ENCODE measurements at regions not wholly inside any gene's neighbourhood (a gene's known extent, or its start where the extent isn't known, plus 50 kb on each side); places are given as distances from the start of the nearest gene placed in this dataset.

DNA sequence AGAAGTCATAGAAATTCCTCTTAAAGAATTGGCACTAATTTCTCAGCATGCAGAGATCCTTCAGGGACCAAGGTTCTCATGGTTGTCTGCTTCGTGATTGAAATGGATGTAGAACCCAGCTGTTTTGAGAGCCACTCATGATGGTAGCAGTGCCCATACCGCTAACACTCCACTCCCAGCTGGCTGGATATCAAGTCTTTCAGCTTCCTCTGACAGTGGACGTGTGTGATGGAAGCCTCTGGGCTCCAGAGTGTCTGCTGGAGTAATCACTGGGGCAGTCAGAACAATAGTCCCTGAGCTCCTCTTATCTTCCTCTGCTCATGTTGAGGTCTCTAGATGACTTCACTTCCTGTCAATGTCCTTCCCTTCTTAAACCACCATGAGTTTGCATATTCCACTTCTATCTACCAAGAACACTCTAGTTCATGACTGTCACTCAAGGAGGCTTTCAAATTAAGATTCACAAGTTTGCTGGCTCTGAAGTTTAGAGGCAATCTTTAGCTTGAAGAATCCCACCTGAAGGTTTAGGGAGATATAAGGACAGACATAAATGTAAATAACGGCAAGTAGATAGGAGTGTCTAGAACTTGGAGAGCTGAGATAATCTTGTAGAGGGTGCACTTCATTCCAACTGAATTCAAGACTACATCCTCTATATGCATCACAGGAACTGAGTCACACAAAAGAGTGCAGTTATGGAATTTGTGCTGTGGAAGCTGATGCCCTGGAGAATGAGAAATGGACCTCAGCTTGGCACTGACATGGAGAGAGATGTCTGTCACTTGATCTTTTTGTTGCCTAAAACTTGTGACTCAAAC, 64.5 kb upstream of the WDR1 start:
- no TSS peak for BruUV-seq (replicated peaks)
- Mint-ChIP-seq H3K27me3 (ENCODE audit: insufficient read depth, unreplicated experiment) (no peaks in the 10 kb centered on the region), H3K4me3 (ENCODE audit: unreplicated experiment) (no peak overlapping the region), H3K9me3 (ENCODE audit: unreplicated experiment) (no peaks in the 10 kb centered on the region), H3K36me3 (ENCODE audit: insufficient read depth, unreplicated experiment) (no peaks in the 10 kb centered on the region), H3K4me1 (ENCODE audit: insufficient read depth, unreplicated experiment) (no peaks in the 10 kb centered on the region), H3K27ac (ENCODE audit: low read depth, unreplicated experiment) (no peak overlapping the region)
- DNase-seq (ENCODE audit: unreplicated experiment) = peak; percentile 14
- intact Hi-C loops (cut with micrococcal nuclease) = no loop called here
- TF ChIP-seq, protein P1, sequence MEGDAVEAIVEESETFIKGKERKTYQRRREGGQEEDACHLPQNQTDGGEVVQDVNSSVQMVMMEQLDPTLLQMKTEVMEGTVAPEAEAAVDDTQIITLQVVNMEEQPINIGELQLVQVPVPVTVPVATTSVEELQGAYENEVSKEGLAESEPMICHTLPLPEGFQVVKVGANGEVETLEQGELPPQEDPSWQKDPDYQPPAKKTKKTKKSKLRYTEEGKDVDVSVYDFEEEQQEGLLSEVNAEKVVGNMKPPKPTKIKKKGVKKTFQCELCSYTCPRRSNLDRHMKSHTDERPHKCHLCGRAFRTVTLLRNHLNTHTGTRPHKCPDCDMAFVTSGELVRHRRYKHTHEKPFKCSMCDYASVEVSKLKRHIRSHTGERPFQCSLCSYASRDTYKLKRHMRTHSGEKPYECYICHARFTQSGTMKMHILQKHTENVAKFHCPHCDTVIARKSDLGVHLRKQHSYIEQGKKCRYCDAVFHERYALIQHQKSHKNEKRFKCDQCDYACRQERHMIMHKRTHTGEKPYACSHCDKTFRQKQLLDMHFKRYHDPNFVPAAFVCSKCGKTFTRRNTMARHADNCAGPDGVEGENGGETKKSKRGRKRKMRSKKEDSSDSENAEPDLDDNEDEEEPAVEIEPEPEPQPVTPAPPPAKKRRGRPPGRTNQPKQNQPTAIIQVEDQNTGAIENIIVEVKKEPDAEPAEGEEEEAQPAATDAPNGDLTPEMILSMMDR (IDR thresholded peaks at IDR 0.05; ENCODE audit: unreplicated experiment) = no peak
- CTCF ChIA-PET = interaction anchor here (0.6 to 2.4 kb wide), 3 partner anchors 7 to 197 kb away, joined by 5 to 13 read pairs (median 7); no protein-coding TSS in a partner anchor
- POLR2A ChIA-PET = interaction anchor here (0.6 to 1.1 kb wide), 2 partner anchors 8 to 357 kb away, joined by 3 read pairs; no protein-coding TSS in a partner anchor

DNA sequence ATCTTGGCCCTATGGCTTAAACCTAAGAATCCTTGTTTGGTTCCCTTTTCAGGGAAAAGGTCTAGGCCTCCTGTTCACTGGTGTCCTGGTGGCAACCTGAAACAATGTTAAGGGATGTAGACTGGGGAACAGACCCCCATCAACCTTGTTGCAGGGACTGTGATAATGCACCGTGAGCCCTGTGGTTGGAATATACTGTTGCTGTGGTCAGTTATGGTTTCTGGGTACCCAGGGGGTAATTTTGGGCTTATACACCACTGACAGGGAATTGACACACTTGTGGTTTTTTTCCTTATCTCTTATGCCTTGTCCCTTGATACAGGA, 64.0 kb upstream of the WDR1 start:
- TF ChIP-seq, protein P1 (IDR thresholded peaks at IDR 0.05; ENCODE audit: unreplicated experiment) = no peak
- Mint-ChIP-seq H3K9me3 (ENCODE audit: unreplicated experiment) (no peaks in the 10 kb centered on the region), H3K27me3 (ENCODE audit: insufficient read depth, unreplicated experiment) (no peaks in the 10 kb centered on the region), H3K4me3 (ENCODE audit: unreplicated experiment) (no peak overlapping the region), H3K27ac (ENCODE audit: low read depth, unreplicated experiment) (no peak overlapping the region), H3K36me3 (ENCODE audit: insufficient read depth, unreplicated experiment) (no peaks in the 10 kb centered on the region), H3K4me1 (ENCODE audit: insufficient read depth, unreplicated experiment) (no peaks in the 10 kb centered on the region)
- ChIA-PET POLR2A (interaction anchor here (0.6 kb wide), 1 partner anchor 358 kb away, joined by 3 read pairs; no protein-coding TSS in a partner anchor), CTCF (interaction anchor here (2.4 kb wide), 1 partner anchor 15 kb away, joined by 13 read pairs; no protein-coding TSS in a partner anchor)
- BruUV-seq (replicated peaks) = no TSS peak
- DNase-seq (ENCODE audit: unreplicated experiment) = no peak
- intact Hi-C loops (cut with micrococcal nuclease) = no loop called here

GRCh38 chr4:10179957-10180602, 63.5 kb upstream of the WDR1 start:
- no peak for DNase-seq (ENCODE audit: unreplicated experiment)
- no TSS peak for BruUV-seq (replicated peaks)
- Mint-ChIP-seq H3K9me3 (ENCODE audit: unreplicated experiment) (no peaks in the 10 kb centered on the region), H3K27ac (ENCODE audit: low read depth, unreplicated experiment) (no peak overlapping the region), H3K4me1 (ENCODE audit: insufficient read depth, unreplicated experiment) (no peaks in the 10 kb centered on the region), H3K27me3 (ENCODE audit: insufficient read depth, unreplicated experiment) (no peaks in the 10 kb centered on the region), H3K4me3 (ENCODE audit: unreplicated experiment) (no peak overlapping the region), H3K36me3 (ENCODE audit: insufficient read depth, unreplicated experiment) (no peaks in the 10 kb centered on the region)
- POLR2A ChIA-PET = no interaction called here
- intact Hi-C loops (cut with micrococcal nuclease) = no loop called here
- TF ChIP-seq, protein P1 (IDR thresholded peaks at IDR 0.05; ENCODE audit: unreplicated experiment) = no peak
- CTCF ChIA-PET = interaction anchor here (0.9 kb wide), 1 partner anchor 224 kb away, joined by 4 read pairs; no protein-coding TSS in a partner anchor

DNA sequence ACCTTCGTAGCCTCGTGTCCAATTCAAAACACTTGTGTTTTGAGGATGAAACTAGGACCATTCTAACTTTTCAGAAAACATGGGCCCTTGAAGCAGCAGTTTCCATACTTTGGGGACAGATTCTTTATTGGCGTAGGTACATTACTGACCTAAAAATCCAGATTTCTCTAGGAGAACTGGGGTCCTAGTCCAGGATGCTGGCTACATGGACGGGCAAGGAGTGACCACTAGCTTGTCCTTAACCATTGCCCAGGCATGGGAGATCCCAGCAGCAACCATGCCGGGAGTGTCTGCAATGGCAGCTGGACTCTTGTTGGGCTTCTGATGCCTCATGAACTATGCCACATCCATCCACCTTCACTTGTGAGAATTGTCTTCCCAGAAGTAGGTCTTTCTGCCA, 62.2 kb upstream of the WDR1 start:
- H3K4me1 Mint-ChIP-seq (ENCODE audit: insufficient read depth, unreplicated experiment) = no peaks in the 10 kb centered on the region
- TF ChIP-seq, protein P1 (IDR thresholded peaks at IDR 0.05; ENCODE audit: unreplicated experiment) = no peak
- ChIA-PET POLR2A (no interaction called here), CTCF (interaction anchor here (0.6 kb wide), 1 partner anchor 116 kb away, joined by 4 read pairs; no protein-coding TSS in a partner anchor)
- no peaks in the 10 kb centered on the region for H3K27me3 Mint-ChIP-seq (ENCODE audit: insufficient read depth, unreplicated experiment)
- H3K9me3 Mint-ChIP-seq (ENCODE audit: unreplicated experiment) = no peaks in the 10 kb centered on the region
- DNase-seq (ENCODE audit: unreplicated experiment) = no peak
- intact Hi-C loops (cut with micrococcal nuclease) = no loop called here
- H3K36me3 Mint-ChIP-seq (ENCODE audit: insufficient read depth, unreplicated experiment) = no peaks in the 10 kb centered on the region
- BruUV-seq (replicated peaks) = no TSS peak
- no peak overlapping the region for H3K4me3 Mint-ChIP-seq (ENCODE audit: unreplicated experiment)
- no peak overlapping the region for H3K27ac Mint-ChIP-seq (ENCODE audit: low read depth, unreplicated experiment)
